NCI-H2227 (cell line): ENCODE measurements at regions not wholly inside any gene's neighbourhood (a gene's known extent, or its start where the extent isn't known, plus 50 kb on each side); places are given as distances from the start of the nearest gene placed in this dataset.

ENCODE experiments used
- DNase-seq: peaks from one replicate; lab custom pipeline; 2025; ENCODE audit not compliant: unreplicated experiment; lab: John Stamatoyannopoulos, UW

GRCh38 chr13:99123101-99124045 lies 77.3 kb upstream of the UBAC2 start:
- no peak for DNase-seq

- DNase-seq = no peak
Observed at GRCh38 chr13:99124046-99124400, 76.6 kb upstream of the UBAC2 start.

GRCh38 chr13:99124794-99125316 lies 75.8 kb upstream of the UBAC2 start:
- no peak for DNase-seq

GRCh38 chr13:99125326-99125915 lies 75.2 kb upstream of the UBAC2 start:
- no peak for DNase-seq

GRCh38 chr13:99126821-99127220 lies 73.8 kb upstream of the UBAC2 start:
- no peak for DNase-seq

GRCh38 chr13:99129050-99129449 lies 71.6 kb upstream of the UBAC2 start:
- no peak for DNase-seq

- no peak for DNase-seq
Observed at GRCh38 chr13:99129951-99130350, 70.7 kb upstream of the UBAC2 start.

- DNase-seq = no peak
Observed at GRCh38 chr13:99131410-99131809, 69.2 kb upstream of the UBAC2 start.

- no peak for DNase-seq
Observed at GRCh38 chr13:99132295-99132835, 68.3 kb upstream of the UBAC2 start.

GRCh38 chr13:99133230-99133629 lies 67.4 kb upstream of the UBAC2 start:
- no peak for DNase-seq

- no peak for DNase-seq
Observed at GRCh38 chr13:99133848-99134247, 66.8 kb upstream of the UBAC2 start.

GRCh38 chr13:99135591-99135990 lies 65.1 kb upstream of the UBAC2 start:
- no peak for DNase-seq

- no peak for DNase-seq
Observed at GRCh38 chr13:99136427-99136954, 64.2 kb upstream of the UBAC2 start.

GRCh38 chr13:99140831-99141230 lies 59.8 kb upstream of the UBAC2 start:
- no peak for DNase-seq

- no peak for DNase-seq
Observed at GRCh38 chr13:99143904-99144303, 56.8 kb upstream of the UBAC2 start.

GRCh38 chr13:99144306-99144705 lies 56.3 kb upstream of the UBAC2 start:
- DNase-seq = no peak

GRCh38 chr13:99145461-99145860 lies 55.2 kb upstream of the UBAC2 start:
- DNase-seq = no peak

- DNase-seq = no peak
Observed at GRCh38 chr13:99150575-99151361, 49.9 kb upstream of the UBAC2 start.
